HUDEP-2 (cell line): ENCODE measurements at regions not wholly inside any gene's neighbourhood (a gene's known extent, or its start where the extent isn't known, plus 50 kb on each side); places are given as distances from the start of the nearest gene placed in this dataset.

Source experiments
- DNase-seq, 76 experiments: peaks; one replicate each; lab custom pipeline; 2025; ENCODE audit not compliant: unreplicated experiment in 76 of 76; lab: John Stamatoyannopoulos, UW

DNA sequence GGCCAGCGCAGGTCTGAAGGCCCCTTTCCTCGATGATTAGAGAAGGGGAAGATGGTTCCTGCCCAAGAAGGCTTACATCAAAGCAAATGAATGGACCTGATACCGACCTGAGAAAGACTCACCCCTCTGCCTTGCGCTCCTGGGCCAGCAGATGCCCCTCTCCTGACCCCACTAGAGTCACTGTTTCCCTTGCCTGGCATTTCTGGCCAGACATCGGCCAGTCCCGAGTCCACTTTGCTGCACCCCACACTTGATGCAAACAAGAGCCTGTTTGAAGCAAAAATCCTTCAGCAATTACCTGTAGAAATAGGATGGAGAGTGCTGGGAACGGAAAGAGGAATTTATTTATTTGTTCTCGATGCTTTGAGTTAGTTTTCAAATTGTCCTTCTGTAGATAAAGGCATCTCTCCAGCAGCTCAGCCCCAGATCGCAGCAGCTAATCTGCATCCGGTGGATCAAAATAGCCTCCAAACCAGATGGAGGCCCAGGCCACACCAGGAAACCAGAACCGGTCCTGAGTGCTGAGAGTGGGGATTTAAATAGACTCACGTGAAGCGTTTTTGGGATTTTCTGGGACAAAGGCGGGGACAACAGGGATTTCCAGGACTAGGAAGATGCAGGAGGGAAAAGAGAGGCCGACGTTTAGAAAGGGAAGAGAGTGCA lies 148.6 kb downstream of the TRIM29 start:
- no peak for DNase-seq

DNA sequence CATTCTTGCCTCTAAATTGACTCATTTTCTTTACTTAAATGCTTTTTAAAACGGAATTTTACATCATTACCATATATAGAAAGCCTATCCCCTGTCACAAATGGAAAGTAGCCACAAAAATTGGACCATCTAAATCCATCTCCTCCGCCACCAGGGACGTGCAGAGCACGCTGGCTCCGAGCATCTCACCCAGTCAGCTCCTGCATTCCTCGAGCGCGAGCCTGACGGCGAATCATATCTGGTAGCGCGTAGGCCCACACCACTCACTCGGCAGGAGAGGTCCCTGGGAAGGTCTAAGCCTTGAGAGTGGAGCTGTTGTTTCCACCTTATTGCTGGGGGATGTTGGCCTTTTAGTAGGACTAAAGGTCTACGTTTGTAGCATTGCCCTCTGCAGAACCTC lies 152.4 kb downstream of the TRIM29 start:
- no peak for DNase-seq

DNA sequence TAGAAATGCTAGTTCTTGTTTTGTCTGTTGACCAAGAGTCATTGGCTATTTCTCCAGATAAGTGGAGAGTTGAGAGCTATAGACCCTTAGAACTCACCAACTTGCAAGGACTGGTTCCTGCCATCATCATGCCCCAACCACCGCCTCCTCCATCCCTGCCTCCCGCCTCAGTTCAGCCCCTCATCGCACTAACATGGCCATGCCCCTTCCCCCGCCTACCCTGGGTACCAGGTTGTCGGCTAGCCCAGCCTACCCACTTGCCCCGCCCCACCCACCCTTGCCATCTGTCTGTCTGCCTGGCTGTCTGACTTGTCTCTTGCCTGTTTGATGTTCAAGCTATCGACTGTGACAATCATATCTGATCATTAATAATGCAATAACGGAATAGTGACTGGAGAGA lies 154.1 kb downstream of the TRIM29 start:
- DNase-seq, result no peak

DNA sequence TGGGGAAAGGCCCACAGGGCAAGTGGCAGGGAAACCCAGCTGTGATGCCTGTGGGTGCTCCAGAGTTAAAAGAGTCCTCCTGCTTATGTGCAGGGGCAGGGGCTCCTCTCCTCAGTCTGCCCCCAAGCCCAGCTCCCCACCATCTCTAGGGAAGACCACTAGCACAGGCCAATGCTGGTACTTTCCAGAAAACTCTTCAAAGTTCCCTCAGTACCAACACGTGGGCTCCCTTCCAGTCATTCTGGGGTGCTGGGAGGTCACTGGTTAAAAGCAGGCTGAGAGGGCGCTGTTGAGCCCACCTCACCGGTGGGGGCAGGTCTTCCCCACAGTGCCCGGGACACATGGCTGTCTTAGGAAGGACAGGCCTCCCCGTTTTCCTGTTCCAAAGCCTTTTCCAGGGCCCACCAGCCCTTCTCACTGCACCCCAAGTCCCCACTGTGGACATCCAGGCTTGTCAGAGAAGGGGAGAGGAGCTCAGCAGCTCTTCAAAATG lies 154.6 kb downstream of the TRIM29 start:
- DNase-seq, result no peak

DNA sequence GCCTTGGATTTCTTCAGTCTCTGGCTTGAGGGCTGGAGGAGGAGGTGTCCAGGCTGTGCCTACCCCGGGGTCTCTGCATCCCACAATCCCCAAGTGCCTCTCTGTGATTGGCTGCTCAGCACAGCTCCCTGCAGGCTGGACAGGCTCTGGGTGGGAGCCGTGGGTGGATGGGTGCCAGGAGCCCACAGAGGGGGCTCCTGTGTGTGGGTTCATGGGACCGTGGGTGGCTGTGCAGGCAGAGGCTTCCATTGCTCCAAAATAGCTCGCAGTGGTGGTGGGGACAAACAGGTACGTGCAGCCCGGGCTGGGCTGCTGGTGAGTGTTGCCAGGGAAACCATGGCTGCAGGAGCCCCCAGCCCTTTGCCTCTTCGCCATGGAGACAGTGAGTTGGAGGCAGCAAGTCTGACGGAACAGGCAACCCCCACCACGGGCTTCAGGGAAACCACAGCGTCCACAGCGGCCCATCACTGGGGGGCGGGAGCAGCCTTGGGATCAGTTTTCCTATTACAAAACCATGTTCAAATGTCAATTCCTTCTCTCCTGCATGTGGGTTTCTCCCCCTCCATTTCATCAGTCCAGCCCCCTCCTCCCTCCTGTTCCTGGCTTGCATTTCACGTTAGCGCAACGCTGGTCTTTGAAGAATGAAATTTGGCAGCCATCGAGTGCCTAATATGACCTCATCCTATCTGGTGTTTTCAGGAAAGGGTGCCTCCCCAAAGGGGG lies 155.2 kb downstream of the TRIM29 start:
- no peak for DNase-seq

DNA sequence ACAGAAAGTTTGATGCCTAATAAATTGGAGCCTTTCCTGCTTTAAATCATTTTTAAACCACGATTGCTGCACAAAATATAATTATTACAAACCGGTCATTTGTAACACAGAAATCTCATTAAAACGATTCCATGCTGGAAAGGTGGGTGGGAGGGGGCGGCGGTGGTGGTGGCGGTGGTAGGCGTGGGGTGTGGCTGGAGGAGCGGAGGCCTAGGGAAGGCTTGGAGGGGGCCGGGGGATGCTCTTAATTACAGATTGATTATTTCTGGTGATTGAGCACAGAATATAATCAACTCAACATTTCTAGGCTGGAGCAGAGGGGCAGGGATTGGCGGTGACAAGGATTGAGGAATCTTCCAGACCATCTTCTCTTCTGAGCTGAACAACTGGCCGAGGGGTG lies 157.5 kb downstream of the TRIM29 start:
- DNase-seq, result no peak

DNA sequence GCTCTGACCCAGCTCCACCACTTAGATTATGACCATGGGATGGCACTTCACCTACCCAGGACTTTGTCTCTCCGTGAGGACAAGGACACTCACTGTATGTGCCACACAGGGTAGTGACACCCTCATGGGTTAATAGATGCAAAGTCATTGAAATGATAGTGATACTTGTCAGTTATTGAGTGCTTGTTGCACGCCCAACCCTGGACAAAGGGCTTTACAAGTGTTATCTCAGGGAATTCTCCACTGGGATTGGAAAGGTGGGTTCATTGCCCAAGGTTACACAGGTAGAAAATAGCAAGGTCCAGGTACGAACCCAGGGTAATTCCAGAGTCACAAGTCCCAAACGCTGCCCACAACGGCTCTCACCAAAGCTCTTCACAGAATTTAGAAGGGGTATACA lies 158.2 kb downstream of the TRIM29 start:
- no peak for DNase-seq

DNA sequence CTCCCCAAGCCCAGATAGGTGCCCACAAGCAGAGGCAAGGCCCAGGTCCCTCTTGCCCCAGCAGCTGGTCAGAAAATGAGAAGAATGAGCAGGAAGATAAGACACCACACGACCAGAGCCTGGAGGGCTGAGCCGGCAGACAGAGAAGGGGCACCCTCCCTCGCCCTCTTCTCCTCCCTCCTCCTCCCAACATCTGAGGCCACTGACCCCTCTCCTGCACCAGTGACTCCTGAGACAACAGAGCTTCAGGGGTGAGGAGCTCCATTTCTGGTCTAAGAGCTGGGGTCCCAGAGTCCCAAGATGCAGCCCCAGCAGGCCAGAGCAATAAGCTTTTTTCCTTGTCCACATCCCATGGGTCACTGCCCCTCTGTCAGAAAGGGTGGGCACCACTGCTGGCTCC lies 159.2 kb downstream of the TRIM29 start:
- no peak for DNase-seq

DNA sequence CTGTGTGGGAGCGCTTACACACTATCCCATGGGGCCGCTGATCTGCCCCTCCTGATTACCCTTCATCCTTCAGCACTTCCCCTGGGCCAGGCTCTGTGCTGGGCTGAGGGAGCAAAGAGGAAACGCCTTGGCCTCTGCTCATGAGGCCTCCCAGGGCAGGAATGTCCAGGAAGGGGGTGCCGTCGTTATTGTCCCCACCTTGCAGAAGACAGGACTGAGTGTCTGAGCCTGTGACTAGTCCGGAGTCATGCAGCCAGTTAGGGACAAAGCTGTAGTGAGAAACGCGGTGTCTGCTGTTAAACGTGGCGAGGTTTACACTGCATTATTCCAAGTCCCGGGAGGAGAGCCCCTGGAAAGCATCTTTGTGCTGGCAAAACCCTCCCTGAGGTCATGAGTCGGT lies 160.0 kb downstream of the TRIM29 start:
- no peak for DNase-seq

DNA sequence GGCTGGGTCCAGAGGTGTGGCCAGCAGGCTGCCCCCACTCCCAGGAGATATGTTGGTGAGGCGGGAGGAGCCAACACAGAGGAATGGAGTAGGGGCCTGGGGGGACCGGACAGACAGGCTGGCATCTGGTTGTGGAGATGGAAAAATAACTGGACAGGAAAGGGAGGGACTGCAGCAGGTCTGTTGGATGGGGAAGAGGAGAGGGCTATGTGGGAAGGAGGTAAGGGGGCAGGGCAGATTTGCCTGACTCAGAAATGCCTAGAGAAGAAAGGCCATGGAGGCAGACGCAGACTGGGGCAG lies 160.4 kb downstream of the TRIM29 start:
- DNase-seq, result no peak

DNA sequence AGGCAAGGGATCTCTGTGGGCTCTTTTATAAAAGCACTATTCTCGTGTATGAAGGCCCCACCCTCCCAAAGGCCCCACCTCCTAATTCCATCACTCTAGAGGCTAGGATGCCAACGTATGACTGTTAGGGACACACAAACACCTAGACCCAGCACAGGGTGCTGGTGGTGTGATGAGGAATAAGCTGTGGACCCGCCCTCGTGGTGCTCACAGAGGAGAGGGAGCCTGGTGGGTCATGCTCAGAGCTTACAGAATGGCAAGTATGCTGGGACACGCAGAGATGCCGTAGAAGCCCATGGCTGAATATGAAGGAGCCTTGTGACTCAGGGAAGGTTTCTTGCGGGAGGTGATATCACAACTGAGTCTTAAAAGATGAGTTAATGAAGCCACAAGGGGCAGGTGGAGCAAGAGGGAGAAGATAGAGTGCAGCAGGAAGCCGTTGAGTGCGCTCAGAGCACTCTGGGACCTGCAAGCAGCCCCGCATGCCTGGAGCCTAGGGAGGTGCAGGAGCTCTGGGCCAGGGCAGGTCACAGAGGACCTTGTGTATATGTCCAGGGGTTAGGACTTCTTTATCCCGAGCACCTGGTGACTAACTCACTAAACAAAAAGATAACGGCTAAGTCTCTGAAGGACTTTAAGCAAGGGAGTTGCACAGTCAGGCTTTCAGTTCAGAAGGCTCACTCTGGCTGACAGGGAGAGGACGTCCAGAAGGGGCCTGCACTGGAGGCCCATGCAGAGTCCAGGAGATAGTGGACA lies 160.9 kb downstream of the TRIM29 start:
- DNase-seq, result no peak

DNA sequence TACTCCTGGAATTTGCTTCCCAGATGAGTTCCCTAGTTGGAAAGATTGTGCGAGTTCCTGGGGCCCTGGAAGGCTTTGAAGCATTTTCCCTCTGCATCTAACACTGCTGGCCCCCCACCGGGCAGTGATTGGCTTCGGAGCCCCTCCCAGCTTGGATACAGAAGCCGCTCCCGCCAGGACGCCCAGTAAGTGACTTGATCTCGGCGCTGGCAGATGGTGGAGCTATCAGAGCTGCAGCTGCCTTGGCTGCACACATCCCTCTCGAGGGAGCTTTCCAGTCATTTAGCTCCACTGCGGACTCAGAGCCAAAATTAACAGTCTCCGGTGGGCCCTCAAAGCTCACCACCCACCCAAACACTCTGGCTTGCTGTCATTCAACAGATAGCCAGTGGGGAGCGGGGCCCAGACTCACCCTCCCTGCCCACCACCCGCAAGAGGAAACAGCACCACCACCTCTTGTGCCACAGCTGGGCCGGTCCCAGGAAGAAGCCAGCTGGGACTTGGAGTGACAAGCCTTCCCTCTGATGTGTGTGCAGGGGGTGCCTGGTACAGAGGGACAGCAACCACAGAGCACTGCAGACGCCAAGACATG lies 162.3 kb downstream of the TRIM29 start:
- DNase-seq, result no peak

DNA sequence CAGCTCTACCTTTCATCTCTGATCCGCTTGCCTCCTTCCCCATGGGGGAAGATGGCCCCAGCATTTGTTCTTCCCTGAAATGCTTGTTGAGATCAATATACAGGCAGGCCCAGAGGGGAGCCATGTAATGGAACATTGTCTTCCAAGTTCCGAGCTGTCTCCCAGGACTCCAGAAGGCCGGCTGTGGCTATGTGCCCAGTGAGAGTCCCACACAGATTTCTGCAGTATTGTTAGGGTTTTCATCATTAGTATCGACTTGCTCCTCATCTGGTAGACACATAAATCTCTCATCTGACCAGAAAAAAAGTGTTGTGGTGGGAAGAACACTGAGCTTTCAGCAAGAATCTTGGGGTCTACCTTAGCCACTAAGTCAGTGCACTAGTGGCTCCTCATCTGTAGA lies 163.4 kb downstream of the TRIM29 start:
- no peak for DNase-seq

DNA sequence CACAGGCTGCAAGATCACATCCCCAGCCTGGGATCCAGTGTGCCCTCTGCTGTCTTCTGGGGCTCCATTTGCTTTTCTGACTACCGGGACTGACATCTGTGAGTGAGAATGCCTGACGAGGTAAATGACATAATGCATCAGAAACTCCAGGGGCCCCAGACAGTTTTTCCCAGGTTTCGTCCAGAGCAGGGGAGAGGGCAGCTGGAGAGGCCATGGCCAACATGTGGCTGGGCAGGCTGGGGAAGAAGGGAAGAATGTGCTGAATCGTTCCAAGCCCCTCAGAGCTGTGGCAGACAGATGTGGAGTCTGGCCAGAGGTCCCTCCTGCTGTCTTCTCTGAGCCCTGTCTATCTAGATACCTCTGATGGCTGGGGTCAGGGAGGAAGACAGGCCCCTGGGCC lies 163.9 kb downstream of the TRIM29 start:
- DNase-seq, result no peak

DNA sequence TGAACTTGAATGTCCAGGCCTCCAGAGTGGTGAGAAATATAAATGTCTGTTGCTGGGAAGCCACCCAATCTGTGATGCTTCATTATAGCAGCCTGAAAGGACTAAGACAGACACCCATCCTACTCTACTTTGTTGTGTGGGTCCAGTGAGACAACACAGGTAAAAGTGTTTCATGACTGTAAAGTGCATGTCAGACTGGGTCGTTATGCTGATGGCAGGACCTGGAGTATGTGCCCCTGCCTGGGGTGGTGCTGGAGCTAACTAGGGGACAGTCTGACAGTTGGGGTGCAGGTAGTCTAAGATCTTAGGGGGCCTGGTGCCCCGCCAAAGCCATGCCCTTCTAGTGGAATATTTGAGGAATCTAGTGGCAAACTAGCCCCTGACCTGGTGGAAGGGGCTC lies 165.6 kb downstream of the TRIM29 start:
- no peak for DNase-seq

DNA sequence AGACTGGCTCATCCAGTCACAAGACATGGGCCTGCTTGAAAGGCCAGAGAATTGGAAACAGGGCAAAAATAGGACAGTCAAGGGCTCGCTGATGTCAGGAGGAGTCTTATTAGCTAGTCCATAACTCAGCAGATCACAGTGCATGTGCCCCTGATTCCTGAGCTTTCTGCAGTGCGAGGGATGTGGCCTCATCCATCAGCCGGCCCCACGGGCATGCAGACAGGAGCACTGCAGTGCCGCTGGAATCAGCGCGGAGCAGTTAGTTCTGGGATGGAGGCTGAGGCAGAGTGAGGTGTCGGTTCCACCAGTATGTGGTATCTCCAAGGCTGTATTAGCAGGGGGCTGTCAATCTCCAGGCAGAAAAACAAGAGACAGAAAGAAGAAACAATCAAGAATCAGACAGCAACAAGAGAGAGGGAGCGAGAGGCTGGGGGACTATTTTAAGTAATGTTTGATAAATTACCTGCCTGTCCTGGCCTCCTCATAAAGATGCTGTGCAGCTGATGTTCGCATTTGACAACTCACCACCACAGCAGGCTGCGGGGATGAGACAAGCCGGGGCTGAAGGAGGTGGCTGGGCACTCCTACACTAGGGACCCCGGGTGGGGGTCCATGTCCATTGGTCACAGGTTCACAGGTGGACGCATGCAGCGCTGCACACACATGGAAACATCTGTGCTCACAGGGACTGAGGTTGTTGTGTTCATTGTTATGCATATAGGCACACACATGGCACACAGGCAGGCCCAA lies 167.2 kb downstream of the TRIM29 start:
- DNase-seq, result no peak

DNA sequence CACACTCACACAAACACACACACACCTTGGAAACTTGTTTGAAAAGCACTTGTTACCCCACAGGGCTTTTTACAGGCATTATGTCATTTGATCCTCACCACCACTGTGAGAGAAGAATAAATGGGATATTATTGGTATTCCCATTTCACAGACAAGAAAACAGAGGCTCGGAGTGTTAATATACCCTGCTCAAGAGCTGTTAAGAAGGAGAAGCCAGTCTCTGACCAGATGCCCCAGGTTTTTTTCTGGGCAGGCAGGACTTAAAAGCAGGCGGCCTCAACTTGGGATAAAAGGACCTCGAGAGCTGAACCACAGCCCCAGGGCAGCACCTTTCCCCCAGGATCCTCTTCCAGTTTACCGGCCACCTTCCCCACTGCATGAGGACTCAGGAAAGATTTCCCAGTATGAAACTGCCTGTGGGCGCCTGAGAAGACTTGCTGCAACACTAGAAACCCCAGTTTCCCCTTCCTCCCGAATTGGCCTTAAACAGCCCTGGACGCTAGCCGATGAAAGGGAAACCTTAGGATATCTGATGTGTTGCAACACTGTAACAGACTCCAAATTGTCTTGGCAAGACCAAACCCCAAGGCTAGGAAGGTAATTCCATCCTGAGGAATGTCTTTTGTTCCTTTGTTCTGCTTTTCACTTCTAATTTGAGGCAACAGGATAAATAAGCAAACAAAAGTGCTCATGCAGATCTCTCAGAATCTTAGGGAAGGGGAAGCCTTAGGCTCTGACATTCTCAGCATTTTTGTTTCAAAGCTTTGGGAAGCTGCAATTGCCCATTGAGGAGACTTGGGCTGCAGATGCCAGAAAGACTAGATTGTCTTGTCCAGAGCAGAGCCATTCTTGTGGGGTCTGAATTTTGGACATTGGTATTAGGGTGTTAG lies 173.5 kb downstream of the TRIM29 start:
- no peak for DNase-seq

DNA sequence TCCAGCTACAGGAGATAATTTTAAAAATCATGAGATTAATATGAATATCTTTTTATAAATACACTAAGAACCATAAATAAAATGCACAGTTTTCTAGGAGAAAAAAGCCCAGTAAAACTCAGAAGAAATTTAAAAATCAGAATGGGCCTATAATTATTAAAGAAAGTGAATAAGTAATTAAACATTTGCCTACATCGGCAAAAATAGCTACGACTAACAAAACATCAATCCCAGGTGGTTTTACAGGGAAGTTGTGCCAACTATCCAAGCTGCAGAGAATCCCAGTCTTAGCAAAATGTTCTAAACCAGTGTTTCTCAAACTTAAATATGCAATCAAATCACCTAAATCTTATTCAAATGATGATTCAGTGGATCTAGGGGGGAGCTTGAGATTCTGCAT lies 180.0 kb downstream of the TRIM29 start:
- no peak for DNase-seq

DNA sequence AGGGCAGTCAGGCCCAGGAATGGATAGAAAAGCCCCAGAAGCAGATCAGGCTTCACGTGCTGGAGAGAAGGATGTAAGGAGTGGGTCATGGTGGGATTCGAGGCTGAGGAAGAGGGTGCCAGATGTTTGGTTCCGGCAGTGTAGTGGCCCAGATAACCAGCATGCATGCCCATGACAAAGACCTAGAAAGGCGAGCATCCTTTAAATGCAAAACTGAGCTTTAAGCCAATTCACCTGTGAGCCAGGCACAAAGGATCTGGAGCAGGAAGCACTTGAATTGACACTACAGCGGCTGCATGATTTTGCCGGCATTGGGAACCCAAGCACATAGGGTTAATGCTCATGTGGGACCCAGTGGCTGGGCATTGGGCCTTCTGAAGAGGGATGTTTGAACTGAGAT lies 185.5 kb downstream of the TRIM29 start:
- DNase-seq, result no peak

DNA sequence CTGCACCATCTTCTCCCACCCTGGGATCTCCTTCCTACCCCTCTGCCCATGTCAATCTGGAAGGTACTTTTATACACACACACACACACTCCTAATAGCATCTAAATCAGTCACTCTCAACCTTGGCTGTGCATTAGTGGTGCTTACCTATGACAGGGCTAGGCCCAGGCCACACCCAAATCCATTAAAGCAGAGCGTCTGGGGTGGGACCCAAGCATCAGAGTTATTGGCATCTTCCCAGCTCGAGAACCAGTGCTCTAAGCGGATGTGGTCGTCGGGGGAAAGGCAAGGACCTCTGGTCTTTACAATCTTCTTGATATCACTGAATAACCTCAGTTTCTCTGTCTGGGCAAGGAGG lies 194.6 kb downstream of the TRIM29 start:
- DNase-seq, result no peak
